Liver (tissue), 7 donors: ENCODE measurements at regions not wholly inside any gene's neighbourhood (a gene's known extent, or its start where the extent isn't known, plus 50 kb on each side); places are given as distances from the start of the nearest gene placed in this dataset.
"Not testable (repeated sequence)": the region's sequence is repeated elsewhere in the genome, so short reads cannot be mapped to it uniquely, and the experiment has no call there.

Experiments used
- DNase-seq: peaks from one replicate; pipeline ENCODE4 v3.0.0-alpha.2; 2017; ENCODE audit warnings: low spot score
- H3K27ac ChIP-seq, 2 donors: one replicate each; pipeline ENCODE4 v1.7.0; 2013; ENCODE audit warnings: inconsistent platforms in 2 of 2, low read length in 2 of 2, control low read depth in 1 of 2, low read depth in 1 of 2, mild to moderate bottlenecking in 1 of 2
- H3K27me3 ChIP-seq, 4 donors: one replicate each; pipeline versions ENCODE4 v1.6.1 to v1.7.0; 2013; ENCODE audit warnings: low read length in 3 of 4, inconsistent platforms in 1 of 4, mild to moderate bottlenecking in 1 of 4, moderate library complexity in 1 of 4; ENCODE audit not compliant: control insufficient read depth in 4 of 4, insufficient read depth in 4 of 4
- H3K36me3 ChIP-seq, 4 donors: one replicate each; pipeline versions ENCODE4 v1.6.1 to v1.7.0; 2013; ENCODE audit warnings: low read length in 3 of 4, mild to moderate bottlenecking in 3 of 4, low read depth in 1 of 4, moderate library complexity in 1 of 4; ENCODE audit not compliant: control insufficient read depth in 4 of 4, insufficient read depth in 3 of 4
- H3K4me1 ChIP-seq, 4 donors: one replicate each; pipeline versions ENCODE4 v1.6.1 to v1.7.0; 2013; ENCODE audit warnings: low read length in 3 of 4, mild to moderate bottlenecking in 3 of 4, moderate library complexity in 1 of 4; ENCODE audit not compliant: control insufficient read depth in 4 of 4, insufficient read depth in 4 of 4
- H3K4me3 ChIP-seq, 3 donors: one replicate each; pipeline versions ENCODE4 v1.6.1 to v1.7.0; 2013; ENCODE audit warnings: low read length in 3 of 3, control low read depth in 1 of 3, low read depth in 1 of 3, mild to moderate bottlenecking in 1 of 3
- H3K9ac ChIP-seq, 2 donors: one replicate each; pipeline ENCODE4 v1.7.0; 2013; ENCODE audit warnings: low read length in 2 of 2, mild to moderate bottlenecking in 2 of 2, moderate library complexity in 2 of 2, control low read depth in 1 of 2, low read depth in 1 of 2
- H3K9me3 ChIP-seq, 4 donors: one replicate each; pipeline versions ENCODE4 v1.6.1 to v1.7.0; 2013; ENCODE audit warnings: low read length in 3 of 4; ENCODE audit not compliant: control insufficient read depth in 4 of 4
- ATF3 ChIP-seq: IDR thresholded peaks from 2 replicates; pipeline ENCODE4 v1.6.1; 2016; ENCODE audit warnings: antibody characterized with exemption
- EGR1 ChIP-seq, 2 donors: IDR thresholded peaks; 2 replicates each; pipeline ENCODE4 v1.6.1; 2016 to 2018; ENCODE audit warnings: antibody characterized with exemption in 2 of 2, low read depth in 2 of 2
- FOXA1 ChIP-seq: IDR thresholded peaks from 2 replicates; pipeline ENCODE4 v1.6.1; 2016; ENCODE audit warnings: antibody characterized with exemption
- GABPA ChIP-seq, 2 donors: IDR thresholded peaks in 1 of 2; conservative IDR thresholded peaks in 1 of 2; 2 replicates each; pipeline ENCODE4 v1.6.1; 2016; ENCODE audit warnings: antibody characterized with exemption in 2 of 2, mild to moderate bottlenecking in 1 of 2, moderate library complexity in 1 of 2
- HNF4A ChIP-seq, 2 donors: conservative IDR thresholded peaks; 2 replicates each; pipeline ENCODE4 v1.6.1; 2016; ENCODE audit warnings: antibody characterized with exemption in 2 of 2, mild to moderate bottlenecking in 2 of 2
- HNF4G ChIP-seq: IDR thresholded peaks from 2 replicates; pipeline ENCODE4 v1.6.1; 2016; ENCODE audit warnings: antibody characterized with exemption
- REST ChIP-seq: IDR thresholded peaks from 2 replicates; pipeline ENCODE4 v1.6.1; 2016; ENCODE audit warnings: antibody characterized with exemption, mild to moderate bottlenecking
- SP1 ChIP-seq: IDR thresholded peaks from 2 replicates; pipeline ENCODE4 v1.6.1; 2018; ENCODE audit warnings: antibody characterized with exemption, mild to moderate bottlenecking
- TAF1 ChIP-seq: conservative IDR thresholded peaks from 2 replicates; pipeline ENCODE4 v1.6.1; 2016; ENCODE audit warnings: antibody characterized with exemption, mild to moderate bottlenecking
- YY1 ChIP-seq: IDR thresholded peaks from 2 replicates; pipeline ENCODE4 v1.6.1; 2016; ENCODE audit warnings: antibody characterized with exemption, mild to moderate bottlenecking
- WGBS: extraction: QIAGEN DNeasy Blood & Tissue Kit; methylation state at CpG from one replicate; pipeline ENCODE4 v1.1.7; 2013; 5-methylcytosine and 5-hydroxymethylcytosine counted together
- donor health status: healthy.
- donor health status: healthy.
- donor health status: healthy.
- donor health status: healthy.

GRCh38 chr5:100023536-100023935, 511.6 kb upstream of the FAM174A start:
- Histone ChIP-seq H3K9ac (no peak overlapping the region), H3K36me3 (no peaks in the 10 kb centered on the region), H3K27ac (no peak overlapping the region), H3K9me3 (no peaks in the 10 kb centered on the region), H3K4me3 (no peak overlapping the region), H3K4me1 (no peaks in the 10 kb centered on the region), H3K27me3 (peaks cover 0 to 2% (median 0%) of the 10 kb centered on the region in 4 donors)
- no peak for TF ChIP-seq HNF4A (conservative IDR thresholded peaks at IDR 0.05)
- no peak for DNase-seq

GRCh38 chr5:100017520-100018262, 517.5 kb upstream of the FAM174A start:
- 68% methylated on average over 6 of the region's 6 CpGs for WGBS
- no peak for DNase-seq
- H3K4me1 ChIP-seq = no peaks in the 10 kb centered on the region
- no peak overlapping the region for H3K27ac ChIP-seq
- H3K27me3 ChIP-seq = no peaks in the 10 kb centered on the region
- H3K9me3 ChIP-seq = no peaks in the 10 kb centered on the region
- H3K4me3 ChIP-seq = no peak overlapping the region
- no peak overlapping the region for H3K9ac ChIP-seq
- H3K36me3 ChIP-seq = no peaks in the 10 kb centered on the region
- TF ChIP-seq YY1 = no peak
- no peak for TF ChIP-seq SP1
- TF ChIP-seq GABPA (IDR thresholded peaks at IDR 0.05 in 1 of 2, conservative IDR thresholded peaks at IDR 0.05 in 1 of 2) = no peak
- no peak for TF ChIP-seq REST
- no peak for TF ChIP-seq HNF4G
- TF ChIP-seq TAF1 = no peak
- TF ChIP-seq ATF3 = no peak
- no peak for TF ChIP-seq EGR1 (IDR thresholded peaks at IDR 0.05; ENCODE audit: low read depth in 2 of 2)
- TF ChIP-seq FOXA1 = no peak

- not testable (repeated sequence) for DNase-seq
- WGBS = 88% methylated on average over 4 of the region's 4 CpGs
Observed at GRCh38 chr5:100013305-100013704, 521.9 kb upstream of the FAM174A start.

GRCh38 chr5:100011160-100011559, 524.0 kb upstream of the FAM174A start:
- not testable (repeated sequence) for H3K4me3 ChIP-seq, H3K9me3 ChIP-seq, H3K36me3 ChIP-seq, H3K9ac ChIP-seq, H3K4me1 ChIP-seq, H3K27ac ChIP-seq, DNase-seq, H3K27me3 ChIP-seq
- WGBS = 88% methylated on average over 10 of the region's 10 CpGs

More at GRCh38 chr5:100013305-100013704, 521.9 kb upstream of the FAM174A start:
- H3K9me3 ChIP-seq, H3K9ac ChIP-seq, H3K4me1 ChIP-seq, H3K27me3 ChIP-seq, H3K36me3 ChIP-seq, H3K4me3 ChIP-seq, H3K27ac ChIP-seq: not testable (repeated sequence)
